GM18870 (cell line): ENCODE measurements at regions not wholly inside any gene's neighbourhood (a gene's known extent, or its start where the extent isn't known, plus 50 kb on each side); places are given as distances from the start of the nearest gene placed in this dataset.

ENCODE experiments used
- ATAC-seq: cut with Tn5 transposase; IDR thresholded peaks from one replicate; pipeline ENCODE4 v1.9.1; 2021; ENCODE audit warnings: moderate library complexity; ENCODE audit not compliant: unreplicated experiment

- no peak for ATAC-seq
Measured at GRCh38 chr16:86962913-86963312, 354.3 kb downstream of the C16orf95 start.

GRCh38 chr16:86963600-86964575, 353.3 kb downstream of the C16orf95 start:
- ATAC-seq: no peak

- no peak for ATAC-seq
Measured at GRCh38 chr16:86964796-86965241, 352.4 kb downstream of the C16orf95 start.

GRCh38 chr16:86965331-86965730, 351.9 kb downstream of the C16orf95 start:
- ATAC-seq: no peak

GRCh38 chr16:86965840-86966550, 351.2 kb downstream of the C16orf95 start:
- ATAC-seq: no peak

- no peak for ATAC-seq
Measured at GRCh38 chr16:86966777-86967176, 350.4 kb downstream of the C16orf95 start.

GRCh38 chr16:86968866-86969265, 348.3 kb downstream of the C16orf95 start:
- no peak for ATAC-seq

GRCh38 chr16:86969716-86970115, 347.5 kb downstream of the C16orf95 start:
- ATAC-seq: no peak

GRCh38 chr16:86970279-86970678, 346.9 kb downstream of the C16orf95 start:
- no peak for ATAC-seq

GRCh38 chr16:86970726-86971125, 346.5 kb downstream of the C16orf95 start:
- no peak for ATAC-seq

- ATAC-seq: no peak
Measured at GRCh38 chr16:86971251-86971650, 345.9 kb downstream of the C16orf95 start.

GRCh38 chr16:86974120-86974519, 343.1 kb downstream of the C16orf95 start:
- no peak for ATAC-seq

- no peak for ATAC-seq
Measured at GRCh38 chr16:86975445-86975844, 341.7 kb downstream of the C16orf95 start.

- ATAC-seq: no peak
Measured at GRCh38 chr16:86977076-86977676, 340.0 kb downstream of the C16orf95 start.

GRCh38 chr16:86978445-86979030, 338.7 kb downstream of the C16orf95 start:
- ATAC-seq: no peak

- no peak for ATAC-seq
Measured at GRCh38 chr16:86979061-86979460, 338.1 kb downstream of the C16orf95 start.

GRCh38 chr16:86979984-86980553, 337.1 kb downstream of the C16orf95 start:
- no peak for ATAC-seq

- no peak for ATAC-seq
Measured at GRCh38 chr16:86980644-86981043, 336.5 kb downstream of the C16orf95 start.

GRCh38 chr16:86982347-86982596, 334.9 kb downstream of the C16orf95 start:
- ATAC-seq: no peak

- no peak for ATAC-seq
Measured at GRCh38 chr16:86982912-86983311, 334.3 kb downstream of the C16orf95 start.

GRCh38 chr16:86983621-86984020, 333.6 kb downstream of the C16orf95 start:
- ATAC-seq: no peak
